OCI-LY1 (cell line): ENCODE measurements at regions not wholly inside any gene's neighbourhood (a gene's known extent, or its start where the extent isn't known, plus 50 kb on each side); places are given as distances from the start of the nearest gene placed in this dataset.

ENCODE experiments used
- H2AFZ ChIP-seq: fragments of 200-600 bp; sonication (generic), shearing (Covaris generic); 2 replicates; pipeline ENCODE4 v1.6.0; 2014; ENCODE audit warnings: antibody characterized with exemption, mild to moderate bottlenecking, low read length
- H3F3A ChIP-seq: fragments of 200-600 bp; sonication (generic), shearing (Covaris generic); 2 replicates; pipeline ENCODE4 v1.6.0; 2014; ENCODE audit warnings: mild to moderate bottlenecking, antibody characterized with exemption, low read length, moderate library complexity; ENCODE audit not compliant: insufficient read depth
- H3K27ac ChIP-seq: fragments of 200-600 bp; sonication (generic); 2 replicates; pipeline ENCODE4 v1.5.1; 2014; ENCODE audit warnings: low read length, mixed run types, mild to moderate bottlenecking, low read depth; ENCODE audit not compliant: poor library complexity, severe bottlenecking
- H3K27me3 ChIP-seq: fragments of 200-600 bp; sonication (generic); 2 replicates; pipeline ENCODE4 v1.6.0; 2014; ENCODE audit warnings: antibody characterized with exemption, mild to moderate bottlenecking, low read length, moderate library complexity; ENCODE audit not compliant: insufficient read depth
- H3K36me3 ChIP-seq: fragments of 200-600 bp; sonication (generic); 2 replicates; pipeline ENCODE4 v1.6.1; 2014; ENCODE audit warnings: mild to moderate bottlenecking, antibody characterized with exemption, low read length, moderate library complexity, mixed read lengths; ENCODE audit not compliant: insufficient read depth
- H3K4me1 ChIP-seq: fragments of 200-600 bp; sonication (generic); 2 replicates; pipeline ENCODE4 v1.5.1; 2014; ENCODE audit warnings: mild to moderate bottlenecking, low read length, moderate library complexity; ENCODE audit not compliant: insufficient read depth, severe bottlenecking
- H3K4me2 ChIP-seq: fragments of 200-600 bp; sonication (generic), shearing (Covaris generic); 2 replicates; pipeline ENCODE4 v1.6.1; 2014; ENCODE audit warnings: low read length
- H3K4me3 ChIP-seq: fragments of 200-600 bp; sonication (generic); 2 replicates; pipeline ENCODE4 v1.5.1; 2014; ENCODE audit warnings: low read length, low read depth, mild to moderate bottlenecking, mixed read lengths; ENCODE audit not compliant: poor library complexity, severe bottlenecking
- H3K79me2 ChIP-seq: fragments of 200-600 bp; shearing (Covaris generic); 2 replicates; pipeline ENCODE4 v1.6.1; 2016; ENCODE audit warnings: mixed run types, low read length, mixed read lengths; ENCODE audit not compliant: insufficient read depth
- H3K9ac ChIP-seq: fragments of 200-600 bp; sonication (generic), shearing (Covaris generic); 2 replicates; pipeline ENCODE4 v1.6.1; 2014; ENCODE audit warnings: mild to moderate bottlenecking, low read length, mixed read lengths
- H3K9me2 ChIP-seq: fragments of 200-600 bp; sonication (generic), shearing (Covaris generic); 2 replicates; pipeline ENCODE4 v1.6.1; 2014; ENCODE audit warnings: low read depth, mild to moderate bottlenecking, low read length, mixed read lengths
- H3K9me3 ChIP-seq: fragments of 200-600 bp; shearing (Covaris generic); 2 replicates; pipeline ENCODE4 v1.6.1; 2014; ENCODE audit warnings: low read length, mixed read lengths
- H4K20me1 ChIP-seq: fragments of 200-600 bp; sonication (generic), shearing (Covaris generic); 2 replicates; pipeline ENCODE4 v1.6.0; 2016; ENCODE audit warnings: mild to moderate bottlenecking, low read length; ENCODE audit not compliant: insufficient read depth
- EZH2 ChIP-seq: fragments of 200-600 bp; sonication (generic), shearing (Covaris generic); IDR thresholded peaks from 2 replicates; pipeline ENCODE4 v1.8.0; 2017; ENCODE audit warnings: borderline replicate concordance, mixed run types, mild to moderate bottlenecking, antibody characterized with exemption, low read length, moderate library complexity, mixed read lengths
- TF ChIP-seq, protein P1 (sequence below): fragments of 200-600 bp; sonication (generic), shearing (Covaris generic); IDR thresholded peaks from 2 replicates; pipeline ENCODE4 v1.5.1; 2017; ENCODE audit warnings: mild to moderate bottlenecking, antibody characterized with exemption, low read length, moderate library complexity, mixed read lengths

DNA sequence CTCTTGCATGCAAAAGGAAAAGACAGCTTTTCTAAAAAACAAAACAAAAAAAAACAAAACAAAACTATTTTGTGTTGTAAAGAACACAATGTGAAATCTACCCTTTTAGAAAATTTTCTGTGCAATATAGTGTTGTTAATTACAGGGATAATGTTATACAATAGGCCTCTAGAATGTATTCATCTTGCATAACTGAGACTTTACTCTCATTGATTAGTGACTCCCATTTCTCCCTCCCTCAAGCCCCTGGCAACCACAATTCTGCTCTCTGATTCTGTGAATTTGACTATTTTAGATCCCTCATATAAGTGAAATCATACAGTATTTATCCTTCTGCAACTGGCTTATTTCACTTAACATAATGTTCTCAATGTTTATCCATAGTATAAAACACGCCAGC, 234.1 kb downstream of the TMEM161B start:
- Histone ChIP-seq H3K4me2 (no peak overlapping the region), H3K79me2 (no peaks in the 10 kb centered on the region), H2AFZ (no peak overlapping the region), H3F3A (no peaks in the 10 kb centered on the region), H3K9me2 (no peaks in the 10 kb centered on the region), H3K9ac (no peak overlapping the region), H3K36me3 (no peaks in the 10 kb centered on the region), H4K20me1 (no peaks in the 10 kb centered on the region), H3K9me3 (no peaks in the 10 kb centered on the region), H3K4me1 (no peaks in the 10 kb centered on the region), H3K27me3 (no peaks in the 10 kb centered on the region), H3K27ac (no peak overlapping the region), H3K4me3 (no peak overlapping the region)
- TF ChIP-seq, protein P1, sequence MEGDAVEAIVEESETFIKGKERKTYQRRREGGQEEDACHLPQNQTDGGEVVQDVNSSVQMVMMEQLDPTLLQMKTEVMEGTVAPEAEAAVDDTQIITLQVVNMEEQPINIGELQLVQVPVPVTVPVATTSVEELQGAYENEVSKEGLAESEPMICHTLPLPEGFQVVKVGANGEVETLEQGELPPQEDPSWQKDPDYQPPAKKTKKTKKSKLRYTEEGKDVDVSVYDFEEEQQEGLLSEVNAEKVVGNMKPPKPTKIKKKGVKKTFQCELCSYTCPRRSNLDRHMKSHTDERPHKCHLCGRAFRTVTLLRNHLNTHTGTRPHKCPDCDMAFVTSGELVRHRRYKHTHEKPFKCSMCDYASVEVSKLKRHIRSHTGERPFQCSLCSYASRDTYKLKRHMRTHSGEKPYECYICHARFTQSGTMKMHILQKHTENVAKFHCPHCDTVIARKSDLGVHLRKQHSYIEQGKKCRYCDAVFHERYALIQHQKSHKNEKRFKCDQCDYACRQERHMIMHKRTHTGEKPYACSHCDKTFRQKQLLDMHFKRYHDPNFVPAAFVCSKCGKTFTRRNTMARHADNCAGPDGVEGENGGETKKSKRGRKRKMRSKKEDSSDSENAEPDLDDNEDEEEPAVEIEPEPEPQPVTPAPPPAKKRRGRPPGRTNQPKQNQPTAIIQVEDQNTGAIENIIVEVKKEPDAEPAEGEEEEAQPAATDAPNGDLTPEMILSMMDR = no peak
- no peak for TF ChIP-seq EZH2

DNA sequence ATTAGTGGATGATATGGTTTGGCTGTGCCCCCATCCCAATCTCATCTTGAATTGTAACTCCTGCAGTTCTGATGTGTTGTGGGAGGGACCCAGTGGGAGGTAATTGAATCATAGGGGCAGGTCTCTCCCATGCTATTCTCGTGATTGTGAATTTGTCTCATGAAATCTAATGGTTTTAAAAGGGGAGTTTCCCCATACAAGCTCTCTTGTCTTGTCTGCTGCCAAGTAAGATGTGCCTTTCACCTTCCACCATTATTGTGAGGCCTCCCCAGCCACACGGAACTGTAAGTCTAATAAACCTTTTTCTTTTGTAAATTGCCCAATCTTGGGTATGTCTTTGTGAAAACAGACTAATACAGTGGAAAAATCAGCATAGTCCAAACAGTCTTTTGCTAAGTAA, 235.5 kb downstream of the TMEM161B start:
- no peaks in the 10 kb centered on the region for H3K27me3 ChIP-seq
- H3K9ac ChIP-seq = no peak overlapping the region
- no peaks in the 10 kb centered on the region for H3K36me3 ChIP-seq
- no peaks in the 10 kb centered on the region for H3K9me2 ChIP-seq
- H2AFZ ChIP-seq = no peak overlapping the region
- no peaks in the 10 kb centered on the region for H3F3A ChIP-seq
- no peak for TF ChIP-seq EZH2
- TF ChIP-seq, protein P1 = no peak
- H3K79me2 ChIP-seq = no peaks in the 10 kb centered on the region
- H4K20me1 ChIP-seq = no peaks in the 10 kb centered on the region
- no peak overlapping the region for H3K4me3 ChIP-seq
- H3K4me2 ChIP-seq = no peak overlapping the region
- H3K4me1 ChIP-seq = no peaks in the 10 kb centered on the region
- no peak overlapping the region for H3K27ac ChIP-seq
- no peaks in the 10 kb centered on the region for H3K9me3 ChIP-seq

DNA sequence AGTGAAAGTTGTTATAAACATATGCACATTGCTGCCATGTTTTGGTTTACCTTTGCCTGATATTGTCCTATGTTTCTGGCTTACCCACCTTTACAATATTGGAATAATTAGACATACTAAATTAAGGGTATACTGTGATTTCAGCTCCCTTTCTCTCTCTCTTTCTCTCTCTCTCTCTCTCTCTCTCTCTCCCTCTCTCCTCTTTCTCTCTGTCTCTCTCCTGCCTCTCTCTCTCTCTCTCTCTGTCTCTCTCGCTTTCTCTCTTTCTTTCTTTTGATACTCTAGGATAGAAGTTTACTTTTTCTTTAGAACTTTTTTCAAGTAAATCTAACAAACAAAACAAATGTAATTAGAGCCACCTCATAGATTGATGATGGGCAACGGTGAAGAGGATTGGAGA, 239.6 kb downstream of the TMEM161B start:
- H3K4me2 ChIP-seq = no peak overlapping the region
- TF ChIP-seq, protein P1 = no peak
- TF ChIP-seq EZH2 = no peak
- H3K9me3 ChIP-seq = no peaks in the 10 kb centered on the region
- H3K4me3 ChIP-seq = no peak overlapping the region
- H3K9ac ChIP-seq = no peak overlapping the region
- H3K36me3 ChIP-seq = no peaks in the 10 kb centered on the region
- no peak overlapping the region for H3K27ac ChIP-seq
- no peaks in the 10 kb centered on the region for H3K9me2 ChIP-seq
- no peaks in the 10 kb centered on the region for H3F3A ChIP-seq
- no peak overlapping the region for H2AFZ ChIP-seq
- no peaks in the 10 kb centered on the region for H3K27me3 ChIP-seq
- H4K20me1 ChIP-seq = no peaks in the 10 kb centered on the region
- no peaks in the 10 kb centered on the region for H3K4me1 ChIP-seq
- no peaks in the 10 kb centered on the region for H3K79me2 ChIP-seq
